Type B pancreatic cell (in vitro differentiated cells): ENCODE measurements at regions not wholly inside any gene's neighbourhood (a gene's known extent, or its start where the extent isn't known, plus 50 kb on each side); places are given as distances from the start of the nearest gene placed in this dataset.

Experiments used
- DNase-seq: peaks from one replicate; pipeline ENCODE4 v3.0.0; 2021; ENCODE audit warnings: mixed read lengths; ENCODE audit not compliant: unreplicated experiment; ENCODE audit errors: extremely low spot score
- H3K27ac Mint-ChIP-seq: 2 replicates; pipeline ENCODE4 v1.8.0; 2021; ENCODE audit warnings: mild to moderate bottlenecking, mixed read lengths
- H3K27me3 Mint-ChIP-seq: 2 replicates; pipeline ENCODE4 v1.8.0; 2021; ENCODE audit warnings: mixed read lengths
- H3K36me3 Mint-ChIP-seq: 2 replicates; pipeline ENCODE4 v1.8.0; 2021; ENCODE audit warnings: mixed read lengths
- H3K4me1 Mint-ChIP-seq: one replicate; pipeline ENCODE4 v1.8.0; 2021; ENCODE audit warnings: mixed read lengths; ENCODE audit not compliant: unreplicated experiment
- H3K4me3 Mint-ChIP-seq: 2 replicates; pipeline ENCODE4 v1.8.0; 2021; ENCODE audit warnings: mild to moderate bottlenecking, mixed read lengths
- H3K9me3 Mint-ChIP-seq: 2 replicates; pipeline ENCODE4 v1.8.0; 2021; ENCODE audit warnings: mixed read lengths
- TF ChIP-seq, protein P1 (sequence below): fragments of 200-600 bp; sonication (generic); conservative IDR thresholded peaks from 2 replicates; pipeline ENCODE4 v1.5.0; 2021; ENCODE audit warnings: antibody characterized with exemption, mild to moderate bottlenecking

GRCh38 chr11:128349650-128350299 is 237.6 kb downstream of the ETS1 start:
- H3K4me1 Mint-ChIP-seq: no peaks in the 10 kb centered on the region
- peaks cover 25% of the 10 kb centered on the region for H3K27me3 Mint-ChIP-seq
- DNase-seq: no peak
- TF ChIP-seq, protein P1, sequence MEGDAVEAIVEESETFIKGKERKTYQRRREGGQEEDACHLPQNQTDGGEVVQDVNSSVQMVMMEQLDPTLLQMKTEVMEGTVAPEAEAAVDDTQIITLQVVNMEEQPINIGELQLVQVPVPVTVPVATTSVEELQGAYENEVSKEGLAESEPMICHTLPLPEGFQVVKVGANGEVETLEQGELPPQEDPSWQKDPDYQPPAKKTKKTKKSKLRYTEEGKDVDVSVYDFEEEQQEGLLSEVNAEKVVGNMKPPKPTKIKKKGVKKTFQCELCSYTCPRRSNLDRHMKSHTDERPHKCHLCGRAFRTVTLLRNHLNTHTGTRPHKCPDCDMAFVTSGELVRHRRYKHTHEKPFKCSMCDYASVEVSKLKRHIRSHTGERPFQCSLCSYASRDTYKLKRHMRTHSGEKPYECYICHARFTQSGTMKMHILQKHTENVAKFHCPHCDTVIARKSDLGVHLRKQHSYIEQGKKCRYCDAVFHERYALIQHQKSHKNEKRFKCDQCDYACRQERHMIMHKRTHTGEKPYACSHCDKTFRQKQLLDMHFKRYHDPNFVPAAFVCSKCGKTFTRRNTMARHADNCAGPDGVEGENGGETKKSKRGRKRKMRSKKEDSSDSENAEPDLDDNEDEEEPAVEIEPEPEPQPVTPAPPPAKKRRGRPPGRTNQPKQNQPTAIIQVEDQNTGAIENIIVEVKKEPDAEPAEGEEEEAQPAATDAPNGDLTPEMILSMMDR: no peak
- no peaks in the 10 kb centered on the region for H3K9me3 Mint-ChIP-seq
- no peak overlapping the region for H3K4me3 Mint-ChIP-seq
- H3K36me3 Mint-ChIP-seq: no peaks in the 10 kb centered on the region
- no peak overlapping the region for H3K27ac Mint-ChIP-seq

DNA sequence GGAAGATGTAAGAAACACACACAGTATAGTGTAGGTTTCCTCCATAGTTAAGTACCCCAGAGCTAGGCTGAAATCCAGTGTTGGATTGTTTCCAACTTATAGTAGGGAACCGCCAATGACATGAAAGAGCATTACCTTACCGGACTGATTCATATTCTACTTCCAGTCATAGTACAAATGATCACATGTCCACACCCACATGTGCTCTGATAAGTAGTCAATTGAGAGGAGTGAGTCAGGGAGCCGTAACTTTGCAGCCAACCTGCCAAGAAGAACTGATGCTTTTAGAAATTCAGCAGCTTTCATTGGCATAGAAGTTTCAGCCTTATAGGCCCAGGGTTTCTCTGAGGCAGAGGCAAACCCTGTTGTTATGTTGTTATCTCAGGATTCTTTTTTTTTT is 240.6 kb downstream of the ETS1 start:
- TF ChIP-seq, protein P1: no peak
- H3K9me3 Mint-ChIP-seq: no peaks in the 10 kb centered on the region
- DNase-seq: no peak
- peaks cover 16% of the 10 kb centered on the region for H3K4me1 Mint-ChIP-seq
- no peaks in the 10 kb centered on the region for H3K36me3 Mint-ChIP-seq
- H3K4me3 Mint-ChIP-seq: no peak overlapping the region
- no peak overlapping the region for H3K27ac Mint-ChIP-seq
- H3K27me3 Mint-ChIP-seq: peaks cover 17% of the 10 kb centered on the region

DNA sequence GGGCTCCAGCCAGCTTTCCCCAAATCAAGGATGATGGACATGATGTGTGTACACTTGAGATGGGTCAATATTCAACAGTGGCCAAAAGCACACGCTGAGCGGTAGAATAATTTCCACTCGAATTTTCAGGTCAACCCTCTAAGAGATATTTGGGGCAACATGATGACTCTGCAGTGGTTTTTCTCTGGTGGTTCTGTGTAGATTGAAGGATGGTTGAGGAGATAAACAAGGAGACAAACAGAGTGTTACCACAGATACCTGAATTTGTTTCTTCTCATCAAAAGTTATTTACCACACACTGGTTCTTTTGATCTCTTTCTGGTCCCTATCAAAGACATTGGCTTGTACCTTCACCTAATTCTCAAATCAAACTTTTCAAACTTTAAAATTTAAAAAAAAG is 242.0 kb downstream of the ETS1 start:
- Mint-ChIP-seq H3K27ac (no peak overlapping the region), H3K36me3 (no peaks in the 10 kb centered on the region), H3K27me3 (peaks cover 11% of the 10 kb centered on the region), H3K9me3 (no peaks in the 10 kb centered on the region), H3K4me1 (peaks cover 22% of the 10 kb centered on the region), H3K4me3 (no peak overlapping the region)
- DNase-seq: no peak
- TF ChIP-seq, protein P1: no peak

GRCh38 chr11:128343870-128344269 is 243.5 kb downstream of the ETS1 start:
- Mint-ChIP-seq H3K36me3 (no peaks in the 10 kb centered on the region), H3K4me1 (peaks cover 22% of the 10 kb centered on the region), H3K4me3 (no peak overlapping the region), H3K27ac (no peak overlapping the region), H3K9me3 (no peaks in the 10 kb centered on the region), H3K27me3 (peaks cover 6% of the 10 kb centered on the region)
- no peak for DNase-seq
- TF ChIP-seq, protein P1: no peak

GRCh38 chr11:128343135-128343514 is 244.2 kb downstream of the ETS1 start:
- TF ChIP-seq, protein P1: no peak
- no peak overlapping the region for H3K27ac Mint-ChIP-seq
- H3K27me3 Mint-ChIP-seq: peaks cover 8% of the 10 kb centered on the region
- H3K4me1 Mint-ChIP-seq: peaks cover 22% of the 10 kb centered on the region
- no peaks in the 10 kb centered on the region for H3K36me3 Mint-ChIP-seq
- H3K4me3 Mint-ChIP-seq: no peak overlapping the region
- H3K9me3 Mint-ChIP-seq: no peaks in the 10 kb centered on the region
- DNase-seq: no peak
